NB4 (cell line): ENCODE measurements at regions not wholly inside any gene's neighbourhood (a gene's known extent, or its start where the extent isn't known, plus 50 kb on each side); places are given as distances from the start of the nearest gene placed in this dataset.

Source experiments
- DNase-seq: peaks from one replicate; pipeline ENCODE4 v3.0.0; 2010; ENCODE audit warnings: low read depth
- H3K4me3 ChIP-seq: one replicate; pipeline ENCODE4 v1.5.1; 2011; ENCODE audit warnings: mild to moderate bottlenecking, low read depth, low read length, moderate library complexity
- MYC ChIP-seq: IDR thresholded peaks from 2 replicates; pipeline ENCODE4 v1.6.1; 2011; ENCODE audit warnings: low read depth, low read length
- POLR2A ChIP-seq: IDR thresholded peaks from 2 replicates; pipeline ENCODE4 v1.6.1; 2011; ENCODE audit warnings: mild to moderate bottlenecking; ENCODE audit not compliant: insufficient read length; ENCODE audit errors: extremely low read depth
- TF ChIP-seq, protein P1 (sequence below): IDR thresholded peaks from 2 replicates; pipeline ENCODE4 v1.6.1; 2011; ENCODE audit warnings: low read depth, low read length
- TF ChIP-seq, protein P2 (sequence below): IDR thresholded peaks from one replicate; pipeline ENCODE4 v1.5.1; 2012; ENCODE audit warnings: low read depth, low read length

DNA sequence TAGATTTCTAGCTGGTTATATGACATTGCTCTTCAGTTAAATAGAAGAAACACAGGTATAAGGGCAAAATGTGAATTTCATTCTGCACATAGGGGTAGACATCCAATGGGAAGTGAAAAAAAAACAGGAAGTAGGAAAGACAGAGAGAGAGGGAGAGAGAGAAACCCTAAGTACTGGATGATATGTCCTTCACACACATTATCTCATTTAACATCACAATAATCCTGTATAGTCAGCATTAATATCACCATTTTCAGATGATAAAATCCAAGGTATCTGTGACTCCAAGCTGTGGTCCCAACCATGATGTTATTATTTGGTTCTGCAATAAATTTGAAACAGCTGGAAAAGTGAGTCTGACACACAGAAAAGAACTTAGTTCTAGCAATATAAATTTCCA lies 759.9 kb downstream of the SATB2 start:
- H3K4me3 ChIP-seq = no peak overlapping the region
- TF ChIP-seq POLR2A (no peak), MYC (no peak)
- TF ChIP-seq, protein P1, sequence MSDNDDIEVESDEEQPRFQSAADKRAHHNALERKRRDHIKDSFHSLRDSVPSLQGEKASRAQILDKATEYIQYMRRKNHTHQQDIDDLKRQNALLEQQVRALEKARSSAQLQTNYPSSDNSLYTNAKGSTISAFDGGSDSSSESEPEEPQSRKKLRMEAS = no peak
- TF ChIP-seq, protein P2, sequence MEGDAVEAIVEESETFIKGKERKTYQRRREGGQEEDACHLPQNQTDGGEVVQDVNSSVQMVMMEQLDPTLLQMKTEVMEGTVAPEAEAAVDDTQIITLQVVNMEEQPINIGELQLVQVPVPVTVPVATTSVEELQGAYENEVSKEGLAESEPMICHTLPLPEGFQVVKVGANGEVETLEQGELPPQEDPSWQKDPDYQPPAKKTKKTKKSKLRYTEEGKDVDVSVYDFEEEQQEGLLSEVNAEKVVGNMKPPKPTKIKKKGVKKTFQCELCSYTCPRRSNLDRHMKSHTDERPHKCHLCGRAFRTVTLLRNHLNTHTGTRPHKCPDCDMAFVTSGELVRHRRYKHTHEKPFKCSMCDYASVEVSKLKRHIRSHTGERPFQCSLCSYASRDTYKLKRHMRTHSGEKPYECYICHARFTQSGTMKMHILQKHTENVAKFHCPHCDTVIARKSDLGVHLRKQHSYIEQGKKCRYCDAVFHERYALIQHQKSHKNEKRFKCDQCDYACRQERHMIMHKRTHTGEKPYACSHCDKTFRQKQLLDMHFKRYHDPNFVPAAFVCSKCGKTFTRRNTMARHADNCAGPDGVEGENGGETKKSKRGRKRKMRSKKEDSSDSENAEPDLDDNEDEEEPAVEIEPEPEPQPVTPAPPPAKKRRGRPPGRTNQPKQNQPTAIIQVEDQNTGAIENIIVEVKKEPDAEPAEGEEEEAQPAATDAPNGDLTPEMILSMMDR = no peak
- no peak for DNase-seq

DNA sequence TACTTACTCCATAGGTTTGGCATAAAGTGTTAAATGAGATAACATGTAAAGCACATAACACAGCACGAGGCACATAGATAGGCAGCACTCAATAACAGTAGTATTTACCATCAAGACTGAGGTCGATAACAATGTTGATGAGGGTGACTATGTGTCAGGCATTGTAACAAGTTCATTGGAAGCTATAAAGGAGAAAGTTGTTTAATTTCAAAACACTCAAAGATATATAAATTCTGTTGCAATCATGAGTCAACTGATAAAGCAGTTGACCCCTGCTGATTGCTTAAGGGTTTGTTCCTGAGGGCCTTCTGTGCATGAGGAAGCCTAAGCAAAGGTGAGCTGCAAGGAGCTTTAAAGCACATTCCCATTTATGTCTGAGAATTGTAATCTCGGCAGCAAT lies 760.5 kb downstream of the SATB2 start:
- H3K4me3 ChIP-seq = no peak overlapping the region
- TF ChIP-seq, protein P2 = no peak
- DNase-seq = peak; percentile 13

DNA sequence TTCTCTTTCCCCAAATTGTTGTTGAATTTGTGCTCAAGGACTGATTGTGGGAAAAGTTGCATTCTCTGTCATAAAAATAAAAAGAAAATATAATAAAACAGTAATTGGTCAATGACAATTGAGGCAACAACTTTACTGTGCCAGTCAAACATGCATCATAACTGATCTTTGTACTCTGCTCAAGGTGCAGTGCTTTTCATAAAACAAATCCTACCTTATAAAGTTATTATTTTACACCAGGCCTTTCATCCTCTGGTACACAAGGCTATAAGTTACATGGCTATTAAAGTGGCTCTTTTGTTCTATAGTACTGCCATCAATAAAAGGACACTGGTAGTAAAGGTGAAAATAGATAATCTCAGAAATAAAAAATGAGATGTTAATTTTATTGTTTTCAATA lies 761.9 kb downstream of the SATB2 start:
- no peak for DNase-seq
- TF ChIP-seq, protein P1 = no peak
- TF ChIP-seq POLR2A (no peak), MYC (no peak)
- TF ChIP-seq, protein P2 = no peak
- no peak overlapping the region for H3K4me3 ChIP-seq

DNA sequence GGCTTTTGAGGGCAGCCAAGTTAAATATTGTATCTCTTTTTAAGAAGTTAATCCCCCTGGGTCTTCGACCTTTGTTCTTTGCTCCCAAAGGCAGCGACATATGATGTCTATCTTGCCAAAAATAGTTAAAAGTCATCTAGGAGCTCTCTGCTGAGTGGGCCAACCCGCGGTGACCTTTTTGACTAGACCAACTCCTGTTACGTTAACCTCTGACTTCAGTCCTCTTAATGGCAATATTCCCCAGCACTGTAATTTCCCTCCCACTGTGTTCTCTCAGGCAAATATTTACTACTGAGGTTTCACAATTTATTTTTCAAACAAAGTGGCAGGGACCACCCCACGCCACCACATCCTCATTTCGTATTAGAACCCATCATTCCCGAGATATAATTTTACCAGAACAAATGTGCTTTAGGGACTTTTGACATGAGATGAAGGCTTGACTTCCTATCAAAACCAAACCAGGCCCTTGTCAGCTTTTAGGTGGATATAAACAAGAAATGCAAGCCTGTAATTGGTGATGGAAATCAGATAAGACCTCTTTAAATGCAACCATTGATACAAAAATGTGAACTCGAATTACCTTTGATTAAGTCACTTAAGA lies 764.7 kb downstream of the SATB2 start:
- no peak for DNase-seq
- no peak overlapping the region for H3K4me3 ChIP-seq
- TF ChIP-seq, protein P1 = no peak
- TF ChIP-seq POLR2A = no peak
- TF ChIP-seq, protein P2 = no peak
- TF ChIP-seq MYC = no peak

DNA sequence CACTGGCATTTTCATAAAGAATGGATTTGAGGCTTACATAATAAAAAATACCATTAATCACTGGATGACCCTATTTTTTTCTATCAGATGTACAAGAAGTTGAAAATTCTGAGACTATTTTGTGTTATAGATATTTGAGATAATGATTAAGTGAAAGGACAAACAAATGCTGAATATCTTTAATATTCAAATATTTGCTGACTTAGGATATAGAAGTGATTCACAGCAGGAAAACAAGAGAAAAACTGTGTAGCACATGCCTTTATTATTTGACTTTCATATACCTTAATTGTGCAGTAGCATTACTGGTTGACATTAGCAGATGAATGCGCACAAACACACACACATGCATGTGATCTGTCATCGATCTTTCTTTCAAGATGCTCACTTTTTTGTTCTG lies 766.5 kb downstream of the SATB2 start:
- TF ChIP-seq, protein P1 = no peak
- TF ChIP-seq, protein P2 = no peak
- no peak for TF ChIP-seq POLR2A
- TF ChIP-seq MYC = no peak
- no peak for DNase-seq

DNA sequence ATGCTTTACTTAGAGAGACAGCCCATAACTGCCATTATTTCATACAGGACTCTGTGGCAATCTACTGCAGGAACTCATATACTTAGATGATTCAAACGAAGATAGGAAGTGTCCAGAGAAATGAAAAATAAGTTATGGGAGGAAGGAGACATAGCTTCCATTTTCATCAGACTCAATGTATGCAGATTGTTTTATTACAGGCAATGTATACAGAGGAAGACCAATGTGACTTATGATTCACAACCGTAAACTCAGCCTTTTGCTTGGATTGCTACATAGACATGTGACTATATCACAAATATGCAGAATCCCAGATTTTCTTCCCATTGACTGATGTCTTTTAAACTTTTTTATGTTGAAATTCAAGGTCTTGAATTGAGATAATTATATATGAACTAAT lies 793.4 kb downstream of the SATB2 start:
- TF ChIP-seq POLR2A = no peak
- TF ChIP-seq MYC = no peak
- TF ChIP-seq, protein P2 = no peak
- TF ChIP-seq, protein P1 = no peak
- DNase-seq = no peak
- no peak overlapping the region for H3K4me3 ChIP-seq

More for the DNA sequence above, 766.5 kb downstream of the SATB2 start:
- H3K4me3 ChIP-seq = no peak overlapping the region
